NCI-H1436 (cell line): ENCODE measurements at regions not wholly inside any gene's neighbourhood (a gene's known extent, or its start where the extent isn't known, plus 50 kb on each side); places are given as distances from the start of the nearest gene placed in this dataset.

Experiments
- DNase-seq: peaks from one replicate; lab custom pipeline; 2025; lab: John Stamatoyannopoulos, UW

GRCh38 chr6:157756708-157757429 lies 66.2 kb upstream of the SNX9 start:
- DNase-seq, result peak; percentile 79

DNA sequence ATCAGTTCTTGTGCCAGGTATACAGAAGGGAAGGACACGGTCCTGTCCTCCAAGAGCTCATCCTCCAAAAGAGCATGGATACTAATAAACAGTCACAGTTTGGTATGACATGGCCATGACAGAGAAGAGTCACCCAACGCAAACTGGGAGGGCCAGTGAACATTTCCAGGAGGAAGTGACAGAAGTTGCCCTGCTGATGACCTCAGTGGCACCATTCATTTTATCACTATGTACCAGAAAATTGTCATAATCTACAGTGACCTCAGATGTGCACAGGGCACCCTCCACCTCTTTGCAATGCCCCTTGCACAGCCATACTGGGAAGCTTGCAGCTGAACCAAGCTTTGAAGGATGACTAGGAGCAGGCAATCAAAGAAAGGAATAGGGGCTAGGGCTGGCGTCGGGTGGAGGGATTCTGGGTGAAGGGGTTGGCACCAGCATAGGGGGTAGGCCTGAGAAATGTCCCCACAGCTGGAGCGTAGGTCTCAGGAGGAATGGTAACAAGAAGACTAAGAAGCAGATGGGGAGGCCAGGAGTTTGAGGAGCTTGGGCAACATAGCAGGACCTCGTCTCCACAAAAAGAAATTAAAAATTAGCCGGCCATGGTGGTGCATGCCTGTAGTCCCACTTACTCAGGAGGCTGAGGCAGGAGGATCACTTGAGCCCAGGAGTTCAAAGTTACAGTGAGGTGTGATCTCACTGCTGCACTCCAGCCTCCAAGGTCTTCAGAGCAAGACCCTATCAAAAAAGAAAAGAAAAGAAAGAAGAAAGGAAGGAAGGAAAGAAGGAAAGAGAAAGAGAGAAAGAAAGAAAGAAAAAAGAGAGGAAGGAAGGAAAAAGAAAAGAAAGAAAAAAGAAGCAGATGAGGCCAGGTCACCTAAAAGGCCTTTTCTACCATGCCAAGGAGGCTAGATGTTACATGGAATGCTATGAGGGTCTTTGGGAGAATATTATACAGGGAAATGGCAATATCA lies 65.3 kb upstream of the SNX9 start:
- no peak for DNase-seq

DNA sequence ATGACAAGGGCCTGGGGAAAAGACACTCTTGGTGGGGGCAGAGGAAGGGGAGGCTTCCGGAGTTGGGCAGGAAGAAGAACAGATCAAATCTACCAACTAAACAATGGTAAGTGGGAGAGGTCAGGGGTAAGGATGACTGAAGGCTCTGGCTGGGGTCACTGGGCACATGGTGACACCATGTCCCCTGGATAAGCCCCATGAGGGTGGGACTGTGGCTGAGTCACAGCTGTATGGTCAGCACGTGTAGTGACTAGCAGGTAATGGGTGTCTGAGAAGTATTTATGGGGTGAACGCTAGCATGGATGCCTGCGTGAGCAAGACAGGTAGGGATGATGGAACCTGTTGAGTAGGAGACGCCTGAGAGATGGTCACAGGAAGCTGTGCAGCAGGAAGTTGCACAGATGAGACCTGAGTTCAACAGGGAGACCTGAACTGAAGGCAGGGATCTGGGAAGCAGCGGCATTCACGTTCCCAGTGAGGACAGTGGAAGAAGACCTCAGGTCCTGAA lies 64.5 kb upstream of the SNX9 start:
- no peak for DNase-seq

GRCh38 chr6:157759028-157759427 lies 64.0 kb upstream of the SNX9 start:
- DNase-seq, result no peak

GRCh38 chr6:157760137-157760536 lies 62.9 kb upstream of the SNX9 start:
- DNase-seq, result no peak

DNA sequence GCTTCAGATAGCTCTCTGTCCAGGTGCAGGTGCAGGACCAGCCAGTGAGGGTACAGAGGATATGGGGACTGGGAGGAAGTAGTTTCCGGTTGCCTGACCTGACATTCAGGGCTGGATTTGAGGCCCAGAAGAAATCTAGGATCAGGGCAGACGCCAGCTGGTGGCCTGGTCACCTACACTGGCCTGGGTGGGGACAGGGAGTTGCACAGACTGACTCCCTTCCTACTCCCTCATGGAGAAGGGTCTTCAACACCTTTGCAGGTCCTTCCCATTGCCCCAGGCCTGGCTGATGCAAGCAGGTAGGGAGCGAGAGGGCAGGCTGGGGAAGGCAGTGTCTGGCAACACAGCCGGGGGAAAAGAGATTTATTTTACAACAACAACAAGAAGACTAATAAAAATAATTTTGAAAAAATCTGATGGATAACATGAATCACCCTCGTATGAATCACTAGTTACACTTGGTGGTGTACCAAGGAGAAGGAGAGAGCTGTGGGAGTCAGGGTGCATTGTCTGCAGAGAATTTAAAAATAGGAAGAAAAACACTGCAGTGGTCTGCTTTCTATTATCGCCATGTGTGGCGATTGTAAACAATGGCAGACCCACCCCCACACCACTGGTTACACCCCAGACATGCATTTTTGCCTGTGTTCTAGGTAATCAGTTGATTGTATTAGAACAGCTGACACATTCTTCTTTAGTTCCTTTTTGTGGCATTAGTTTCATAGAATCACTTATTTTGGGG lies 62.3 kb upstream of the SNX9 start:
- no peak for DNase-seq

GRCh38 chr6:157761331-157761921 lies 61.6 kb upstream of the SNX9 start:
- no peak for DNase-seq

DNA sequence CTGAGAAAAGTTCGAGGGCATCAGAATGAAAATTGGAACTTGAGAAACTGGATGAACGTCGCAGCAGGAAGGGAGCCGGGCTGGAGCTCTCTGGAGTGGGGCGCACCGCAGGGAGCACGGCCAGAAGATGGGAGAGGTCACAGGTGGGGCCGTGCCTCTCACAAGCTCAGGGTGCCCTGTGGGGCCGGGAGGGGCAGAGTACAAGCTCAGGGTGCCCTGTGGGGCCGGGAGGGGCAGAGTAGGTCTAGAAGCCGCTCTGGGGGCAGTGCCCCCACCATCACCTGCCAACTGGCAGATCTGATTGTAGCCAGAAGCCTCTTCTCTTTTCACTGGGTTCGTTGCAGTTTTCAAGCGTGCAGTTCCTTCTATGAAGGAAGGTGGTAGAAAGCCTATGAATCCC lies 61.1 kb upstream of the SNX9 start:
- no peak for DNase-seq

DNA sequence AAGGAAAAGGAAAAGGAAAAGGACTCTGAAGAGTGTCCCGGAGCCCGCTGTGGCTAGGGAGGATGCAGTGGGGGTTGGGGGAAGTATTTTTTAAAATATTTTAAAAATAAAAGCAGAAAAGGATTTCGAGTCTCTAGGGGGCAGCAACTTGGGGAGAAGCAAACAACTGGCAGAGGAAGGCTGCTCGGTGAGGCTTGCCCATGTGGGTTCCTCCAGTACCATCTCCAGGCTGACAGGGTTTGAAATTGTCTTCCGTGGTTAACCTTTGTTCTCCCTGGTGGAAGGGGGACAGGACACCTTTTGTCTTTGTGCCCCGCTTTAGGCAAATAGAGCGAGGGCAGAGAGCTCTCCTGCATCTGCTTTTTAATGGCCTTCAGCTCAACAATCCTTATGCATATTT lies 60.4 kb upstream of the SNX9 start:
- DNase-seq, result no peak

GRCh38 chr6:157763129-157763903 lies 59.7 kb upstream of the SNX9 start:
- DNase-seq, result peak; percentile 35

DNA sequence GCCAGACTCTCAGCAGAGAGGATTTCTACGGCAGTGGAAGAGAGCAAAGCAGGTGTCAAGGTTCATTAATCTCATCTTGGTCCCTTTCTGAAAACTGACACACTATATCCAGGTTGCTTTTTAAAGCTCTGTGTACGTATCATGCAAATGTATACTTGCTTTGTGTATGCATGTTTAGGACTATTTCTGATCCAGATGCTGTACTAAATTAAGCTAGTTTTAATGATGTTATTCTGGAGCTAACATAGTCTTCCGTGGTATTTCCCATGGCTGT lies 59.2 kb upstream of the SNX9 start:
- DNase-seq, result no peak

DNA sequence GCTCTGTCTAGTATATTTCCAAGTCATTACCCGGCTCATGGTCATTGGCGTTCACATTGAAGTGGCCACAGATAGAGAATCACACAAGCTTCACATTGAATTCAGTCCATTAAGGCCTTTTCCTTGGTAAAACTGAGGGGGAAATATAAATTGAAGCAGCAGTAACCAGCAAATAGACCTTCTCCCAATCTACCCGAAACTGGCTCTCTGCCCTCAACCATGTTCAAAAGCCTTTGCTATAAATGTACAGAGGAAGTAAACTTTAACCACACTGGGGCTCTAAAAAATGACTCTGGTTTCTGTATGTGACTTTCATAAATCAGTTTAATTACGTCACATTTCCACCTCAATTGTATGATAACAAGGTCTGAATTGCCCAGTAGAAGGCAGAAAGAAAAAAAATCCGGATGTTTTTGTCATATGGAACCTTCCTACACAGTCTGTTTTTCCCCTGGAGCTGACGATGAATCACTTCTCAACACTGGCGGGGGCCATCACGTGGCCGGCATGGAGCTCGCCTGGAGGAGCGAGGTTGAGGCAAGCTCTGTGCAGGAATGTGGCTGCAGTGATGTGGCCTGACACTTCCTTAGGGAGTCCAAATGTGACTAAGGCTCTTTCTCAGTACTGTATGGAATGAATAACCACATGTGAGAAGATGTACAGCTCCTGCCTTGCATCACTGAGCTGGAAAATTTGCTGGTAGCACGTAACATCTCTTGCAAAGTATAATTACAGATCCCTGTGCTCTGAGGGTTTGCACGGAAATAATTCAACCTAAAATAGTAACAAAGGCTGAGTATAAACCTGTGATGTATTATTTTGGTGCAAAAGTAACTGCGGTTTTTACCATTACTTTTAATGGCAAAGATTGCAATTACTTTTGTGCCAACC lies 58.6 kb upstream of the SNX9 start:
- DNase-seq, result no peak

DNA sequence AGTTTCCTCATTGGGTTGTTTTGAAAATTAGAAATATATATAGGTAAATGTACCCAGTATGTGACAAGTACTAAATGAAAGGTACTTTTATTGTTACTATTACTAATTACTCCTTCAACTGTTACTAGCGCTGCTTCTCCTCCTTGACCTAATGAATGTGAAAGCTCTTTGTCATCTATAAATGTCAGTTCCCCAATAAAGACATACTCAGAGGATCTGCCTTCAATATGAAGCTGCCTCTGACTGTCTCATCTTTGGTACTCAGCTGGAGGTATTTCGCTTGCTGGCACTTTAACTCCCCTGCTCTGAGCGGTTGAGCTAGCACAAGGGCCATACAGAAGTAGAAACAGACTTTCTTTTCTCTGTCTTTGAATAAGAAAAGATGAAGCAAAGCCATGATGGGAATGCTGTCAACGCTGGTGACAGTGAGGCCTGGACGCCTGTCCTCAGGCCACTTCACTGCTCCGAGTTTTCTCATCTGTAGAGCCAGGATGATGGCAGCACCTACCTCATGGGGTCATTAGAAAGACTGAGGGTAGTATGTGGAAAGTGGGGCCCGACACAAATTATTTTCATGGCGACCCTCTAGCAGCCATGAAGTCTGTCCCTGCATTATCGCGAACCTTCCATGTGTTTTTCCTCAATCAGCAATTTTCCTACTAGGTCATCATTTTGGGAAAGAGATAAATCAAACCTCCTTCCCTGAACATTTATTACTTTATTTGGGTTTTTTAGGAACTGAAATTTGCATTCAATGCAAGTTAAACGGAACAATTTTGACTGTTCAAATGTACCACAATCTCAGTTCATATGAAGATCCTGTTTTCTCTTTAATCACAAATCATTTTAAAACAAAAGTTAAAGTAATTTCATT lies 55.9 kb upstream of the SNX9 start:
- DNase-seq, result no peak

DNA sequence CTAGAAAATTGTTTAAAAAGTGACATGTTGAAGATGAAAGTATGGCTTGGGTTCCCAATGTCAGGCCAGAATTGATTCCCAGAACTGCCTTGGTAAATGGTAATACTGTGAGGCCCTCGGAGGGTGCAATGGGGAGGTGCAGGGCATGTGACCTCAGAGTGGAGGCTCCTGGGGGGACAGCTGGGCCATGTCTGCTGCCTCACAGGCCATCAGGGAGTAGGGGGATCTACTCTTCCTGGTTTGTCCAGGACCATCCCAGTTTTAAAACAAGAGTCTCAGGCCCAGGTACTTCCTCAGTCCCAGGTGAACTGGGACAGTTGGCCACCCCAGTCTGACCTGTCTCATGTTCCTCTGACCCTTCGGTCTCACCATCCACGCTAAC lies 55.3 kb upstream of the SNX9 start:
- no peak for DNase-seq

DNA sequence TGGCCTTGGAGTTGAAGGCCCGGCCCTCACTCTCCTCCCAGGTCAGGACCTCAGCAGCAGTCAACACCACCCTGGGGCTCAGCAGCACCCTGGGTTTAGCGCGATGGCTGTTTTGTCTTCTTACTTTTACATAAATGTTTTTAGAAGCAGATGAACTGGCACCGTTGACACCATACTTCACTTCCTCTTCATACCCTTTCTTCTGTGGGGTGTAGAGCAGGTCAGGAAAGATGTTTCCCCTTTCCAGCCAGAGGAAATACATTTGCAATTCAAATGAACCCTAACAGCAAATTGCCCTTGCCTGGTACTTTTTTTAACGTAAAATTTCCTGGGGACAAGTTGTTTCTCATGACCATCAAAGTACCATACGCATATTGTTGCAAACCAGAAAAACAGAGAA lies 54.7 kb upstream of the SNX9 start:
- no peak for DNase-seq

DNA sequence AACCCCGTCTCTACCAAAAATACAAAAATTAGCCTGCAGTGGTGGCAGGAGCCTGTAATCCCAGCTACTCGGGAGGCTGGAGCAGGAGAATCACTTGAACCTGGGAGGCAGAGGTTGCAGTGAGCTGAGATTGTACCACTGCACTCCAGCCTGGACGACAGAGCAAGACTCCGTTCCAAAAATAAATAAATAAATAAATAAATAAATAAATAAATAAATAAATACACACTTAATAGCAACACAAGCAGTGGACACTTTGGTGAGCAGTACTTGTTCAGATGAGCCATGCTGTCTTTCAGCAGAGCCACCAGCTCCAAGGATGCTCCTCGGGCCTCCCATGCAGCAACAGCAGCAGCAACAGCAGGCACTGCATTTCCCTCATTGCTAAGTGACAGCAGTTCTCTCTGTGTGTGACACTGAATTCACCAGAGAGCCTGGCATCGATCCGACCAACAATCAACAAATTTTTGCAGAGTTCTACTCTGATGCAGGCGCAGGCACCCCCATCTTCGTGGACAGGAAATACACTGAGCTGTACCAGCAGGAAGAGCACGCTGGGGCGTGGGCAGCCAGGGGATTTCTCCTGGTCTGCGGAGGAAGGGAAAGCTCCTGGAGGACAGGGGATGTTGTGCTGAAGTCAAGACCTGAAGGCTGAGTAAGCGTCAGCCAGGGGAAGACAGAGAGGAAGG lies 54.0 kb upstream of the SNX9 start:
- DNase-seq, result no peak

- DNase-seq, result no peak
These were observed 53.1 kb upstream of the SNX9 start for GRCh38 chr6:157769776-157770426.

DNA sequence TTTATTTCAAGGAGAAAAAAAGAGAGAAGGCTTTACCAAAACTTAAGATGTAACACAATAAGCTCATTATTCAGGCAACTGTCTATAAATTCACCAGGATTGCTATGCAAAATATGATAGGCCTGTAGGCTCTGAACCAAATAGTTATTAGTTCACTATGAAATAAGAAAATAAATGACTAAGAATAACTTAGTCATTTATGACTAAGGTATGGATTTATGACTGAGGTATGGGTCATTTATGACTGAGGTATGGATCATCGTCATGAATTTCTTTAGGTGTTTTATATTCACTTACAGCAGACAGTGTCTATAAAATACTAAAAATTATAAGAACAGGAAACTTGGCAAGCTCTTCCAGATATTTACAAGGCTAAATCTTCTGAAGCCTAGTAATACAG lies 52.1 kb upstream of the SNX9 start:
- no peak for DNase-seq
